NT2/D1 (cell line): ENCODE measurements at regions not wholly inside any gene's neighbourhood (a gene's known extent, or its start where the extent isn't known, plus 50 kb on each side); places are given as distances from the start of the nearest gene placed in this dataset.

ENCODE experiments used
- SUZ12 ChIP-seq: IDR thresholded peaks from 2 replicates; pipeline ENCODE4 v1.6.1; 2011; ENCODE audit not compliant: insufficient read length, insufficient read depth; ENCODE audit errors: extremely low read depth
- ZNF274 ChIP-seq: IDR thresholded peaks from 2 replicates; pipeline ENCODE4 v1.6.1; 2011; ENCODE audit warnings: mild to moderate bottlenecking, low read depth, low read length

GRCh38 chr3:89032346-89033013, 74.9 kb upstream of the EPHA3 start:
- TF ChIP-seq SUZ12 (no peak), ZNF274 (no peak)
